Smooth muscle cell (in vitro differentiated cells): ENCODE measurements at regions not wholly inside any gene's neighbourhood (a gene's known extent, or its start where the extent isn't known, plus 50 kb on each side); places are given as distances from the start of the nearest gene placed in this dataset.

ENCODE experiments used
- DNase-seq: peaks from one replicate; lab custom pipeline; 2025; ENCODE audit not compliant: unreplicated experiment; lab: John Stamatoyannopoulos, UW
- H2AFZ ChIP-seq: fragments of 200-600 bp; sonication (generic); 2 replicates; pipeline ENCODE4 v1.6.0; 2016; ENCODE audit warnings: antibody characterized with exemption, low read depth, mild to moderate bottlenecking
- H3F3A ChIP-seq: fragments of 200-600 bp; sonication (generic); 2 replicates; pipeline ENCODE4 v1.6.0; 2017; ENCODE audit warnings: antibody characterized with exemption, low read depth
- H3K27ac ChIP-seq: fragments of 200-600 bp; sonication (generic); 2 replicates; pipeline ENCODE4 v1.5.1; 2016; ENCODE audit warnings: low read depth, mild to moderate bottlenecking
- H3K27me3 ChIP-seq: fragments of 200-600 bp; sonication (generic); 2 replicates; pipeline ENCODE4 v1.6.1; 2016; ENCODE audit warnings: low read depth, mild to moderate bottlenecking
- H3K36me3 ChIP-seq: fragments of 200-600 bp; sonication (generic); 2 replicates; pipeline ENCODE4 v1.5.1; 2016; ENCODE audit warnings: low read depth
- H3K4me1 ChIP-seq: fragments of 200-600 bp; sonication (generic); 2 replicates; pipeline ENCODE4 v1.5.1; 2016; ENCODE audit warnings: low read depth
- H3K4me2 ChIP-seq: fragments of 200-600 bp; sonication (generic); 2 replicates; pipeline ENCODE4 v1.6.0; 2016; ENCODE audit warnings: mild to moderate bottlenecking
- H3K4me3 ChIP-seq: fragments of 200-600 bp; sonication (generic); 2 replicates; pipeline ENCODE4 v1.5.1; 2016; ENCODE audit warnings: mild to moderate bottlenecking
- H3K79me2 ChIP-seq: fragments of 200-600 bp; sonication (generic); 2 replicates; pipeline ENCODE4 v1.6.0; 2016; ENCODE audit warnings: low read depth, mild to moderate bottlenecking
- H3K9ac ChIP-seq: fragments of 200-600 bp; sonication (generic); 2 replicates; pipeline ENCODE4 v1.6.0; 2016; ENCODE audit warnings: low read depth
- H3K9me3 ChIP-seq: fragments of 200-600 bp; sonication (generic); replicated peaks from 2 replicates; pipeline ENCODE4 v1.5.1; 2016; ENCODE audit warnings: low read depth
- H4K20me1 ChIP-seq: fragments of 200-600 bp; sonication (generic); 2 replicates; pipeline ENCODE4 v1.6.0; 2016; ENCODE audit warnings: low read depth
- CTCF ChIP-seq: fragments of 200-600 bp; sonication (generic); IDR thresholded peaks from 2 replicates; pipeline ENCODE4 v1.5.1; 2017; ENCODE audit warnings: borderline replicate concordance, mild to moderate bottlenecking, antibody characterized with exemption; ENCODE audit not compliant: insufficient read depth, poor library complexity, severe bottlenecking
- WGBS: methylation state at CpG from one replicate; pipeline ENCODE4 v1.1.7; 2016; ENCODE audit warnings: low lambda C conversion rate; 5-methylcytosine and 5-hydroxymethylcytosine counted together

- no peak overlapping the region for H3K27ac ChIP-seq
- no peaks in the 10 kb centered on the region for H3K79me2 ChIP-seq
- 73% methylated on average over 4 of the region's 4 CpGs for WGBS
- no peaks in the 10 kb centered on the region for H3K9me3 ChIP-seq
- H3K4me1 ChIP-seq: no peaks in the 10 kb centered on the region
- no peak overlapping the region for H3K9ac ChIP-seq
- H4K20me1 ChIP-seq: no peaks in the 10 kb centered on the region
- no peak overlapping the region for H2AFZ ChIP-seq
- H3K4me3 ChIP-seq: no peak overlapping the region
- no peaks in the 10 kb centered on the region for H3K36me3 ChIP-seq
- peaks cover 48% of the 10 kb centered on the region for H3K27me3 ChIP-seq
- no peak for DNase-seq
- H3K4me2 ChIP-seq: no peak overlapping the region
- no peak for TF ChIP-seq CTCF
- H3F3A ChIP-seq: no peaks in the 10 kb centered on the region
Measured at GRCh38 chr11:134716582-134716981, 304.5 kb upstream of the B3GAT1 start.

GRCh38 chr11:134714021-134714656 lies 302.1 kb upstream of the B3GAT1 start:
- Histone ChIP-seq H2AFZ (no peak overlapping the region), H3K27ac (no peak overlapping the region), H3K4me3 (no peak overlapping the region), H3K36me3 (no peaks in the 10 kb centered on the region), H3K9ac (no peak overlapping the region), H3F3A (no peaks in the 10 kb centered on the region), H4K20me1 (no peaks in the 10 kb centered on the region), H3K4me1 (no peaks in the 10 kb centered on the region), H3K27me3 (peaks cover 48% of the 10 kb centered on the region), H3K9me3 (no peaks in the 10 kb centered on the region), H3K4me2 (no peak overlapping the region), H3K79me2 (no peaks in the 10 kb centered on the region)
- WGBS: 65% methylated on average over 10 of the region's 10 CpGs
- no peak for TF ChIP-seq CTCF
- no peak for DNase-seq

- Histone ChIP-seq H3K4me2 (no peak overlapping the region), H3K4me3 (no peak overlapping the region), H3K9me3 (no peaks in the 10 kb centered on the region), H2AFZ (no peak overlapping the region), H3K9ac (no peak overlapping the region), H4K20me1 (no peaks in the 10 kb centered on the region), H3K36me3 (no peaks in the 10 kb centered on the region), H3K79me2 (no peaks in the 10 kb centered on the region), H3K4me1 (no peaks in the 10 kb centered on the region), H3K27ac (no peak overlapping the region), H3K27me3 (peaks cover 39% of the 10 kb centered on the region), H3F3A (no peaks in the 10 kb centered on the region)
- no peak for DNase-seq
- 91% methylated on average over 46 of the region's 47 CpGs for WGBS
- no peak for TF ChIP-seq CTCF
Measured at GRCh38 chr11:134712228-134713145, 300.4 kb upstream of the B3GAT1 start.
